ENCODE measurements at regions not wholly inside any gene's neighbourhood (a gene's known extent, or its start where the extent isn't known, plus 50 kb on each side); places are given as distances from the start of the nearest gene placed in this dataset.

DNA sequence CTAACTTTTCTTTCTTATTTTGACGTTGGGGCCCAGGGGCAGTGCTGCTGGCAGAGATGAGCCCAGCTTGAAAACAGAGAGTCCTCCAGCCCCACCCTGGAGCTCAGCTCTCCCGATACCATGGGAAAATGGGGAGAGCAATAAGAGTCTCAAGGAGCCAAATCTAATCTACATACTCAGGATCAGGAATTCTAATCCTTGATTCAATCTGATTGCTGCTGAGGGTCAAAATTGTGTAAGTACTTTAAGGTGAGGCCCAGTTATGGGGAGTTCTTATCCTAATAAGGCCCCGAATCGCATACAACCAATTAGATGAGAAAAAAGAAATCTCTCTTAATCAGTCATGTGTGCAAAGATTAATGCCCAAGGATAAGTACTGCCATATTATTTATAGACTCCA, 202.9 kb downstream of the FAM76B start:
- Histone ChIP-seq H3K27ac (ENCODE audit: low read length) (no peak overlapping the region), H3K9me3 (ENCODE audit: insufficient read depth, low read length) (no peaks in the 10 kb centered on the region), H3K4me3 (ENCODE audit: low read length) (no peak overlapping the region), H3K79me2 (ENCODE audit: low read length) (no peaks in the 10 kb centered on the region), H3K9ac (ENCODE audit: low read length) (no peak overlapping the region), H3K4me2 (ENCODE audit: low read length) (no peak overlapping the region), H3K4me1 (ENCODE audit: low read length) (peaks cover 3% of the 10 kb centered on the region; the same call in 1 of the 2 replicates), H3K36me3 (replicated peaks; ENCODE audit: low read depth, low read length) (no peaks in the 10 kb centered on the region), H3K27me3 (ENCODE audit: low read depth, low read length) (no peaks in the 10 kb centered on the region), H4K20me1 (ENCODE audit: insufficient read depth, low read length) (no peaks in the 10 kb centered on the region), H2AFZ (ENCODE audit: low read depth, low read length) (no peak overlapping the region)
- no peak for TF ChIP-seq EZH2phosphoT487 (IDR thresholded peaks at IDR 0.05; ENCODE audit: low read depth)
- TF ChIP-seq, protein P1, sequence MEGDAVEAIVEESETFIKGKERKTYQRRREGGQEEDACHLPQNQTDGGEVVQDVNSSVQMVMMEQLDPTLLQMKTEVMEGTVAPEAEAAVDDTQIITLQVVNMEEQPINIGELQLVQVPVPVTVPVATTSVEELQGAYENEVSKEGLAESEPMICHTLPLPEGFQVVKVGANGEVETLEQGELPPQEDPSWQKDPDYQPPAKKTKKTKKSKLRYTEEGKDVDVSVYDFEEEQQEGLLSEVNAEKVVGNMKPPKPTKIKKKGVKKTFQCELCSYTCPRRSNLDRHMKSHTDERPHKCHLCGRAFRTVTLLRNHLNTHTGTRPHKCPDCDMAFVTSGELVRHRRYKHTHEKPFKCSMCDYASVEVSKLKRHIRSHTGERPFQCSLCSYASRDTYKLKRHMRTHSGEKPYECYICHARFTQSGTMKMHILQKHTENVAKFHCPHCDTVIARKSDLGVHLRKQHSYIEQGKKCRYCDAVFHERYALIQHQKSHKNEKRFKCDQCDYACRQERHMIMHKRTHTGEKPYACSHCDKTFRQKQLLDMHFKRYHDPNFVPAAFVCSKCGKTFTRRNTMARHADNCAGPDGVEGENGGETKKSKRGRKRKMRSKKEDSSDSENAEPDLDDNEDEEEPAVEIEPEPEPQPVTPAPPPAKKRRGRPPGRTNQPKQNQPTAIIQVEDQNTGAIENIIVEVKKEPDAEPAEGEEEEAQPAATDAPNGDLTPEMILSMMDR (IDR thresholded peaks at IDR 0.05; ENCODE audit: low read depth, low read length): no peak

DNA sequence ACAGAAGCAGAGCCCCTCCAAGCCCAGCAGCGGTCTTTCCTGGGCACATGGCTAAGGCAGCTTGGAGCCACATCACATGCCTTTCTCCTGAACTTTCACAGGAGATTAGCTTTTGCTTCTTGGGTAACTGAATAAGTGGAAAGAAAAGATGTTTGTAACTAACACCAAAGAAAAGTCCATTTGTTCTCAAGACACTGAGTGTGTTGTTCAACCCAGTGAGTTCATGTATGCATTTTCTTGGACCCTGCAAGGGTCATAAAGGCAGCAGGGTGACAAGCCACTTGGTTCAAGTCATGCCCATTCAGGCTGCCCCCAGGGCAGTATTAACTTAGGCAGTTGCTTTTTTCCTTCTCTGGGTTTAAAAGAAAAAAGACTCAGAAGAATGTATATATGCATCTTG, 203.4 kb downstream of the FAM76B start:
- TF ChIP-seq, protein P1 (IDR thresholded peaks at IDR 0.05; ENCODE audit: low read depth, low read length): no peak
- TF ChIP-seq EZH2phosphoT487 (IDR thresholded peaks at IDR 0.05; ENCODE audit: low read depth): no peak
- Histone ChIP-seq H3K27ac (ENCODE audit: low read length) (no peak overlapping the region), H3K4me3 (ENCODE audit: low read length) (no peak overlapping the region), H3K36me3 (replicated peaks; ENCODE audit: low read depth, low read length) (no peaks in the 10 kb centered on the region), H3K9me3 (ENCODE audit: insufficient read depth, low read length) (no peaks in the 10 kb centered on the region), H2AFZ (ENCODE audit: low read depth, low read length) (no peak overlapping the region), H3K27me3 (ENCODE audit: low read depth, low read length) (no peaks in the 10 kb centered on the region), H3K4me2 (ENCODE audit: low read length) (no peak overlapping the region), H3K79me2 (ENCODE audit: low read length) (no peaks in the 10 kb centered on the region), H4K20me1 (ENCODE audit: insufficient read depth, low read length) (no peaks in the 10 kb centered on the region), H3K4me1 (ENCODE audit: low read length) (peaks cover 3% of the 10 kb centered on the region; the same call in 1 of the 2 replicates), H3K9ac (ENCODE audit: low read length) (no peak overlapping the region)

DNA sequence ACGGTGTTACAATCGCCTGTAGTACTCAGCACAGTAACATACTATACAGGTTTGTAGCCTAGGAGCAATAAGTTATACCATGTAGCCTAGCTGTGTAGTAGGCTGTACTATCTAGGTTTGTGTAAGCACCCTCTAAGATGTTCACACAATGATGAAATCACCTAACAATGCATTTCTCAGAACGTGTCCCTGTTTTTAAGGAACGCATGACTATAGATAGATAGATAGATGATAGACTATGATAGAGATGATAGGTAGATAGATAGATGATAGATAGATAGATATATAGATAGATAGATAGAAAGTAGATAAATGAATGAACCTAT, 203.9 kb downstream of the FAM76B start:
- no peaks in the 10 kb centered on the region for H3K27me3 ChIP-seq (ENCODE audit: low read depth, low read length)
- no peak overlapping the region for H3K9ac ChIP-seq (ENCODE audit: low read length)
- no peaks in the 10 kb centered on the region for H3K36me3 ChIP-seq (replicated peaks; ENCODE audit: low read depth, low read length)
- H3K79me2 ChIP-seq (ENCODE audit: low read length): no peaks in the 10 kb centered on the region
- no peak overlapping the region for H3K4me2 ChIP-seq (ENCODE audit: low read length)
- no peak overlapping the region for H3K4me3 ChIP-seq (ENCODE audit: low read length)
- no peak for TF ChIP-seq EZH2phosphoT487 (IDR thresholded peaks at IDR 0.05; ENCODE audit: low read depth)
- TF ChIP-seq, protein P1 (IDR thresholded peaks at IDR 0.05; ENCODE audit: low read depth, low read length): no peak
- peaks cover 3% of the 10 kb centered on the region; the same call in 1 of the 2 replicates for H3K4me1 ChIP-seq (ENCODE audit: low read length)
- H4K20me1 ChIP-seq (ENCODE audit: insufficient read depth, low read length): no peaks in the 10 kb centered on the region
- no peaks in the 10 kb centered on the region for H3K9me3 ChIP-seq (ENCODE audit: insufficient read depth, low read length)
- H2AFZ ChIP-seq (ENCODE audit: low read depth, low read length): no peak overlapping the region
- H3K27ac ChIP-seq (ENCODE audit: low read length): no peak overlapping the region

DNA sequence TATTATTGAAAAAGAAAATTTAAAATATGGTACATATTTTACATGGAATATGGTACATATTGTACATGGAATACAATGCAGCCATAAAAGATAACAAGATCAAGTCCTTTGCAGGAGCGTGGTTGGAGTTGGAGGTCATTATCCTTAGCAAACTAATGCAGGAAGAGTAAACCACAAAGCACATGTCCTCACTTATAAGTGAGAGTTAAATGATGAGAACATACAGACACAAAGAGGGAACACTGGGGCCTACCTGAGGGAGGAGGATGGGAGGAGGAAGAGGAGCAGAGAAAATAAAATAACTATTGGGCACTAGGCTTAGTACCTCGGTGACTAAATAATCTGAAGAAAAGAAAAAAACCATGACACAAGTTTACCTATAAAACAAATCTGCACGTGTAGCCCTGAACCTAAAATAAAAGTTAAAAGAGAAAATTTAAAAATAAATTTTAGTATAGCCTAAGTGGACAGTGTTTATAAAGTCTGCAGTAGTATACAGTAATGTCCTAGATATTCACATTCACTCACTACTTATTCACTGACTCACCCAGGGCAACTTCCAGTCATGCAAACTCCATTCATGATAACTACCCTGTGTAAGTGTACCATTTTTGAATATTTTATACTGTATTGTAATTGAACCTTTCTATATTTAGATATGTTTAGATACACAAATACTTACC, 204.4 kb downstream of the FAM76B start:
- TF ChIP-seq EZH2phosphoT487 (IDR thresholded peaks at IDR 0.05; ENCODE audit: low read depth): no peak
- TF ChIP-seq, protein P1 (IDR thresholded peaks at IDR 0.05; ENCODE audit: low read depth, low read length): no peak
- Histone ChIP-seq H4K20me1 (ENCODE audit: insufficient read depth, low read length) (no peaks in the 10 kb centered on the region), H3K27me3 (ENCODE audit: low read depth, low read length) (no peaks in the 10 kb centered on the region), H3K4me3 (ENCODE audit: low read length) (no peak overlapping the region), H3K4me1 (ENCODE audit: low read length) (peaks cover 3% of the 10 kb centered on the region; the same call in 1 of the 2 replicates), H3K36me3 (replicated peaks; ENCODE audit: low read depth, low read length) (no peaks in the 10 kb centered on the region), H3K9ac (ENCODE audit: low read length) (no peak overlapping the region), H3K9me3 (ENCODE audit: insufficient read depth, low read length) (no peaks in the 10 kb centered on the region), H2AFZ (ENCODE audit: low read depth, low read length) (no peak overlapping the region), H3K27ac (ENCODE audit: low read length) (no peak overlapping the region), H3K79me2 (ENCODE audit: low read length) (no peaks in the 10 kb centered on the region), H3K4me2 (ENCODE audit: low read length) (no peak overlapping the region)

Data from OCI-LY3 (cell line).